ENCODE measurements at regions not wholly inside any gene's neighbourhood (a gene's known extent, or its start where the extent isn't known, plus 50 kb on each side); places are given as distances from the start of the nearest gene placed in this dataset.

DNA sequence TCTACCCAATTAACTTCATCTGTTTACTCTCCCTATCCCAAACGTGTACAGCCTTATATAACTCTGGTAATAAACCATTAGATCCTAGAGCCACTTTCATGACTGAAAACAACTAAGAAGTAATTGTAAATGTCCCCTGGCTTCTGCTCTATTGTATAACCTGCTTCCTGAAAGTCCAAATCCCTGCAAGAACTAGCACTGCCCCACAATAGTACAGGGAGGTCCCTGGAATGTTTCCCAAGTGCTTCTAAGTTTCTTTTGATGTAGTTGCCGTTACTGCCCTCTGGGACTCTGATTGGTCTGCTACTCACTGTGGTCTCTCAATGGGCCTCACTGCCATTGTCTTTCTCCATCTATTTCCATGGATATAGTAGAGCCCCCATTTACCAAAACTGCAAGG is 764.0 kb upstream of the GHITM start:
- TF ChIP-seq, protein P1, sequence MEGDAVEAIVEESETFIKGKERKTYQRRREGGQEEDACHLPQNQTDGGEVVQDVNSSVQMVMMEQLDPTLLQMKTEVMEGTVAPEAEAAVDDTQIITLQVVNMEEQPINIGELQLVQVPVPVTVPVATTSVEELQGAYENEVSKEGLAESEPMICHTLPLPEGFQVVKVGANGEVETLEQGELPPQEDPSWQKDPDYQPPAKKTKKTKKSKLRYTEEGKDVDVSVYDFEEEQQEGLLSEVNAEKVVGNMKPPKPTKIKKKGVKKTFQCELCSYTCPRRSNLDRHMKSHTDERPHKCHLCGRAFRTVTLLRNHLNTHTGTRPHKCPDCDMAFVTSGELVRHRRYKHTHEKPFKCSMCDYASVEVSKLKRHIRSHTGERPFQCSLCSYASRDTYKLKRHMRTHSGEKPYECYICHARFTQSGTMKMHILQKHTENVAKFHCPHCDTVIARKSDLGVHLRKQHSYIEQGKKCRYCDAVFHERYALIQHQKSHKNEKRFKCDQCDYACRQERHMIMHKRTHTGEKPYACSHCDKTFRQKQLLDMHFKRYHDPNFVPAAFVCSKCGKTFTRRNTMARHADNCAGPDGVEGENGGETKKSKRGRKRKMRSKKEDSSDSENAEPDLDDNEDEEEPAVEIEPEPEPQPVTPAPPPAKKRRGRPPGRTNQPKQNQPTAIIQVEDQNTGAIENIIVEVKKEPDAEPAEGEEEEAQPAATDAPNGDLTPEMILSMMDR (IDR thresholded peaks at IDR 0.05) = no peak
- no peak for TF ChIP-seq POLR2A (IDR thresholded peaks at IDR 0.05)

All from thyroid gland (tissue), 4 donors.